Pulmonary artery endothelial cell (primary cell): ENCODE measurements at regions not wholly inside any gene's neighbourhood (a gene's known extent, or its start where the extent isn't known, plus 50 kb on each side); places are given as distances from the start of the nearest gene placed in this dataset.

Experiments
- DNase-seq: peaks from one replicate; pipeline ENCODE4 v3.0.0-alpha.2; 2011; ENCODE audit warnings: low read depth, low spot score

GRCh38 chr10:128614016-128614605, 487.9 kb upstream of the MKI67 start:
- no peak for DNase-seq

DNA sequence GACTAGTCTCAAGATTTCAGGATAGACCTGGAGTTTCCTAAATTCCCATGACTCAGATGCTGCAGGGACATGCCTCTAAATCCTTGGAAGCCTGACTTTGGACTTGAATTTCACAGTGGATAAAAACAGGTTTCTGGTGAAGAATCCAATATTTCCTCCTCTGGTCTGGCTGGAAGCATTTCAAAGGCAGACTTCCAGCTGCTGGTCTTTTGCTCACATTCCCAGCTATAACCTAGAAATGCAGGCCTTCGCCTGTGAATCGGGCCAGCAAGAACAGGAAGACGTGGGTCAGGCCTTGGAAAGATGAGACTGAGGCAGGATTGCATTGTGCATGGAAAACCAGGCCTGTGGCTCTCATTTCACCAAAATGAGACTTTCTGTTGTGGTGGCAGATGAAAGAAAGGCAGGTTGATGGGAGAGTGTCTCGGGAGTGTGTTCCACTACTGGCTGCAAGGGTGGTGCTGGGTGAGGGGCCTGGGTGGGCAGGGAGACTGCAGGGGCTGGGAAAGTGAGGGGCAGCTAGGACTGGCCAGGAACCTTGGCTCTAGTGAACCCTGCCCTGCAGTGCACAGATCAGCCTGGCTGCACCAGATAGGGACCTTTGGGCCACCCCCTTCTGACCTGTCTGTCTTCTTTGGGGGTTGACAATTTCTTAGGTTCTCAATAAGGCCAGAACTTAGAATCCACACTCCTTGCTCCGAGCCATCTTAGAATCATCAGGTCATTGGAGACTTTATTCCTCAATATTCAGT, 488.8 kb upstream of the MKI67 start:
- no peak for DNase-seq

GRCh38 chr10:128617532-128617931, 491.3 kb upstream of the MKI67 start:
- DNase-seq: no peak

DNA sequence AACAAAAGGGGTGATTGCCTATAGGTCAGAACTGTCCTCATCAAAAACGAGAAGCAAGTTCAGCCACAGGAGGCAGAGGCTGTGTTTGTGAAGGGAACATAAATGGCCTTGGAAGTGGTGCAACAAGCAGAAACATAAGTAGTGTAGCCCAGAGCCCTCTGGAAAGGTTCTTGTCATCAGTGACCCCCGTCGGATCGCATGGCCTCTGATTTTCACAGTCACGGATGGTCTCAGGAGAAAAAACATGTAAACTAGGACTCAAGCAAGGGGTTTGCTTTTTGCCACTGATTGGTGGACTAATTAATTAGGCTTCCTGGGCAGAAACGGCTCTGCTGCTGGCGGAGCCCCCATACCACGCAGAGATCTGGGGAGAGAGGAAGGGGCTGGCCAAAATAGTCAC, 496.5 kb upstream of the MKI67 start:
- no peak for DNase-seq

DNA sequence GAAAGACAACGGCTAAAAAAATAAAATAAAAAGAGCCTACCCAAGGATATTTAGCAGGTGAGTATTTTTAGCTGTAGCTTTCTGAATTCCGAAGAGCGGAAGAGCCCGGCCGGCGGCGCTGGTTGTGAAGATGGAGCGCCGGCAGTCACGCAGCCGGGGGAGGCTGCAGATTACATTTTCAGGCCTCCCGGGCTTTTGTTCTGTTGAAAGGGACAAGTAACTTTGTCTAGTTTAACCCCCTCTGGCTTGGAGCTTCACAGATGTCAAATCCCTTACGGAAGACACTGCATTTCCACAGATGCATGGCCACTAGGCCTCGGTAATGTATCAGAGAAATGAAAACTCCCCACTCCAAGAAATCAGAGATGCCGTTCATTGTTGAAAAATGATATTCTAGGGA, 497.6 kb upstream of the MKI67 start:
- DNase-seq: no peak

DNA sequence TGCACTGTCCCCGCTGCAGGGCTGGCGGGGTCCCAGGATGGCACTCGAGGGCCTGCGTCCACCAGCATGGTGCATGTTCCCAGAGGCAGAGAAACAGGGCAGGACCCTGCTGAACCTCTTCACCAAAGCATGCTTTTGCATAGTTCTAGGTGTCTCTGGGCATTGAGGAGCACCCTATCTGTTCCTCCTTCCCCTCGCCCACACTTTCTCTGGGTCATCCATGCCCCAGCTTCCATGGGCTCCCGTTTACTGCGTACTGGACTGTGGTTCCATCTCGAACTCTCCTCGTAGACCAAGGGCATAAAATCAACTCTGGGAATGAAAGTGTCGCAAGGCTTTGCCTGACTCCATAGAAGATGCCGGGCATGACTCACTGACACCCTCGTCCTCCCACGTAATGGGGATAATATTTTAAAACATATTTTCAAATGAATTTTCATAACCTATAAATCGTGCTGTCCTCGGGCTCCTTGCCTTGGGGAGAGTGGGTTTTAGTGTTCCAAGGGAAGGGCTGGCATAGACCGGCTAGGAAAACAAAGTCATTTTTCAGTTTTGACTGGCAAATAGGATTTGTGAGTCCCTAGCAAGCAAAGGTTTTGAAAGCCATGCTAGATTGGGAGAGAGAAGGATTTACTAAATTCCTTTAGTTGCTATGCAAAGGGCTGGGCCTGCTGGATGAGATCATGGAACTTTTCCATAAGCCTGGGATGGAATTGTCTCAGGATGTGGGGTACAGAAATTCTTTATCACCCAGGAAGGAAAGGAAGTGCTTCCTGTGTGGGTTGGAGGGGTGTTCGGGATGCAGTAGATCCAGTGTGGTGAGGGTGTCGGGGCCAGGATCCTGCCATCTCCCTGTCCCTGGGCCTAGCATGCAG, 498.7 kb upstream of the MKI67 start:
- no peak for DNase-seq

- DNase-seq: no peak
These were observed 499.7 kb upstream of the MKI67 start for GRCh38 chr10:128625926-128626325.

GRCh38 chr10:128626397-128627000, 500.3 kb upstream of the MKI67 start:
- no peak for DNase-seq

- DNase-seq: no peak
These were observed 501.6 kb upstream of the MKI67 start for GRCh38 chr10:128627811-128628210.

DNA sequence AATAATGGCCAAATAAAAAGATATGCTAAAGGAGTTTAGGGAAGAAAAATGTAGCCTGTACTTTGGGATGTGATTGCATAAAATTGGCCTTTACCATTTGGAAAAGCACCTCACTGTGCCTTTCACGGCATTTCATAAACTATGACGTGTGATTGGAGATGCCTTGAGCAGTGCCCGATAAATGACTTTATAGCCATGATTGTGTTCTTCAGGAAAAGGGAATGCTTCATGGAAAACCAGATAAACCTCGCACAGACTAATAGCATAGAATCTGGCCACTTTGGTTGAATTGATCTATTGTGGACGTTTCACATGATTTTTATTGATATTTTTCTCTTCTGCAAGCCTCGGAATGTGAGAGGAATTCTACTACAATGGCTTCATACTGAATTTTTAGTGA, 502.0 kb upstream of the MKI67 start:
- DNase-seq: no peak

GRCh38 chr10:128629111-128630096, 503.2 kb upstream of the MKI67 start:
- DNase-seq: no peak

- no peak for DNase-seq
These were observed 504.6 kb upstream of the MKI67 start for GRCh38 chr10:128630787-128631252.

GRCh38 chr10:128631801-128632241, 505.6 kb upstream of the MKI67 start:
- no peak for DNase-seq

- no peak for DNase-seq
These were observed 506.5 kb upstream of the MKI67 start for GRCh38 chr10:128632694-128633093.

DNA sequence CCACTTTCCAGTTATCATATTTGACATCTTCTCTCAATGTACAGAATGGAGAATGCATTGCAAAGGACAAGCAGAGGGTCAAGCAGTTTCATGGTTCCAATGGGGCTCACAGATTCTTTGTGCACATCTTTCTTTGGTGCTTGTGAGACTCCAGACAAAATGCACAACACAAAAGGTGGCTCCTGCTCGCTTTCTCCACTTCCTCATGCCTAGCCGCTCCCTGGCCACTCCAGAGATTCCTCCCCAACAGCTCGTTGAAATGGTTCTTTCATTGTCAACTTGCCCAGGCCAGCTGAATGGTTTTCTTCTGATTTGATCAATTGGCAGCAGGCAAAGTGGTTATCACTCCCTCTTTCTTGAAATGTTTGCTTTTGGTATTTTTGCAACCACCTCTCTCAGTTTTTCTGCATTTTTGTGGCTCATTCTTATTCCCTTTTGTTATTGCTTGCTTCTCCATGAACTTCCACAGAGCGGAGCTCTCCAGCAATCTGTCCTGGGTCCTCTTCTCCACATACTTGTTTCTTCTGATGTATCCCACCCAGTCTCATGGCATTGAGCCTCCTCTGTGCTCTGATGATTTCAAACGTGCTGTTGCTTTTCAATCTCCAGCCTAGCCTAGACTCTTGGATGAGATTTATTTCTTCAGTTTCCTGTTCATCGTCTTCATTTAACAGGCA, 507.8 kb upstream of the MKI67 start:
- DNase-seq: no peak

GRCh38 chr10:128642023-128642422, 515.8 kb upstream of the MKI67 start:
- no peak for DNase-seq

- no peak for DNase-seq
These were observed 516.3 kb upstream of the MKI67 start for GRCh38 chr10:128642502-128642901.

DNA sequence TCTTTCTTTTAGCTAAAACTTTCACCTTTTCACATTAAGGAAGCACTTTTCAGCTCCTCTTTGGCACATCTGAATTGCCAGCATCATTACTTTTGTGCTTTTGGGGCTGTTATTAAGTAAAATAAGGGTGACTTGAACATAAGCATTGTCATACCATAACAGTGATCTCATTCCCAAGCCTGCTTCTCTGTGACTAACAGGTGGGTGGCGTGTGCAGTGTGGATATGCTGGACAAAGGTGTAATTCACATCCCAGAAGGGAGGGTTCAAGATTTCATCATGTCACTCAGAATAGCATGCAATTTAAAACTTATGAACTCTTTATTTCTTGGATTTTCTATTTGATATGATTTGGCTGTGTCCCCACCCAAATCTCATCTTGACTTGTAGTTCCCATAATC, 517.4 kb upstream of the MKI67 start:
- no peak for DNase-seq

DNA sequence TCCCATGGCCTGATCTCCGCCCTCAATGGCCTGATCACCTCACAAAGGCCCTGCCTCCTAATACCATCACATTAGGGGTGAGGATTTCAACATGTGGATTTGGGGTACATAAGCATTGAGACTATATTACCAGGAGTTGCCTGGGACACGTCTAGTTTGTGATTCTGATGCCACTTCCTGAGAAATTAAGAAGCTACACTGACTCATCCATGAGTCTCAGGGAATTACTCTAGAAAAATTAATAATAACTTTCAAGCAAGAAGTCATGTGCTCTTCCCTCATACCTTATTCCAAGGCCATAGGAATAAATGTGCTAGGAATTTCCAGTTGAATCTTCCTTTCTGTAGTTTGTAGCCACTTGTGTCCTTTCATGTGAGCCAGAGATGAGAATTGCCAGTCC, 519.3 kb upstream of the MKI67 start:
- no peak for DNase-seq

DNA sequence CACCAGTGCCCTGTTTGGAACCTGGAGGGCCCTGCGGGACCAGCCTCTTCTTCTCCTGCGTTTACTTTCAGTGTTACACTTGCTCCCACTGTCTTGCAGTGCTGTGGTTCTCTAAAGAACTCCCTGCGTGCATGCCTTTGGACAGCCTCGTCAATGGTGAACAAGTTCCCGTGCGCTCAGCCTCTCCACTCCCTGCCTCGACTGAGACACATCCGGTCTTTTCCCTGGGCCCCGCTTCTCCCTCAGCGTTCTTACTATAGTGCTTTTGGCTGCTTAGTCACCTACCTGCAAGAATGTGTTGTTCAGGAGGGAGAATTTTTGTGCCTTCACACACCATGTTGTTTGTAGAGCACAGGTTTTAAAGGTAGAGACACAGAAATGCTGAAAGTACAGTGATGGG, 520.7 kb upstream of the MKI67 start:
- no peak for DNase-seq
